ENCODE measurements at regions not wholly inside any gene's neighbourhood (a gene's known extent, or its start where the extent isn't known, plus 50 kb on each side); places are given as distances from the start of the nearest gene placed in this dataset.

GRCh38 chr10:130844310-130844709, 467.2 kb downstream of the TCERG1L start:
- DNase-seq (ENCODE audit: low read depth in 1 of 2, low spot score in 1 of 2), result no peak
- H3K4me1 ChIP-seq (ENCODE audit: low read depth), result no peaks in the 10 kb centered on the region
- no peak overlapping the region for H3K4me3 ChIP-seq
- H3K27me3 ChIP-seq, result no peaks in the 10 kb centered on the region
- H3K36me3 ChIP-seq, result no peaks in the 10 kb centered on the region
- H3K27ac ChIP-seq, result no peak overlapping the region
- no peaks in the 10 kb centered on the region for H3K9me3 ChIP-seq (ENCODE audit: low read depth)
- TF ChIP-seq CTCF (IDR thresholded peaks at IDR 0.05; ENCODE audit: low read depth, low read length), result no peak

- Histone ChIP-seq H3K4me3 (no peak overlapping the region), H3K36me3 (no peaks in the 10 kb centered on the region)
- no peak for DNase-seq (ENCODE audit: low read depth in 1 of 2, low spot score in 1 of 2)
Observed at GRCh38 chr10:130847170-130847569, 464.4 kb downstream of the TCERG1L start.

GRCh38 chr10:130848855-130849254, 462.7 kb downstream of the TCERG1L start:
- Histone ChIP-seq H3K36me3 (no peaks in the 10 kb centered on the region), H3K9me3 (ENCODE audit: low read depth) (no peaks in the 10 kb centered on the region), H3K27ac (no peak overlapping the region), H3K4me3 (no peak overlapping the region), H3K27me3 (no peaks in the 10 kb centered on the region), H3K4me1 (ENCODE audit: low read depth) (no peaks in the 10 kb centered on the region)
- no peak for TF ChIP-seq CTCF (IDR thresholded peaks at IDR 0.05; ENCODE audit: low read depth, low read length)
- no peak for DNase-seq (ENCODE audit: low read depth in 1 of 2, low spot score in 1 of 2)

More at GRCh38 chr10:130847170-130847569, 464.4 kb downstream of the TCERG1L start:
- Histone ChIP-seq H3K27me3 (no peaks in the 10 kb centered on the region), H3K27ac (no peak overlapping the region), H3K4me1 (ENCODE audit: low read depth) (no peaks in the 10 kb centered on the region), H3K9me3 (ENCODE audit: low read depth) (no peaks in the 10 kb centered on the region)
- no peak for TF ChIP-seq CTCF (IDR thresholded peaks at IDR 0.05; ENCODE audit: low read depth, low read length)

- Histone ChIP-seq H3K4me3 (no peak overlapping the region), H3K36me3 (no peaks in the 10 kb centered on the region), H3K27ac (no peak overlapping the region), H3K27me3 (no peaks in the 10 kb centered on the region), H3K9me3 (ENCODE audit: low read depth) (no peaks in the 10 kb centered on the region), H3K4me1 (ENCODE audit: low read depth) (no peaks in the 10 kb centered on the region)
- TF ChIP-seq CTCF (IDR thresholded peaks at IDR 0.05; ENCODE audit: low read depth, low read length), result no peak
- no peak for DNase-seq (ENCODE audit: low read depth in 1 of 2, low spot score in 1 of 2)
Observed at GRCh38 chr10:130854151-130854550, 457.4 kb downstream of the TCERG1L start.

GRCh38 chr10:130857631-130858295, 453.8 kb downstream of the TCERG1L start:
- H3K4me1 ChIP-seq (ENCODE audit: low read depth), result no peaks in the 10 kb centered on the region
- H3K4me3 ChIP-seq, result no peak overlapping the region
- H3K27ac ChIP-seq, result no peak overlapping the region
- no peak for DNase-seq (ENCODE audit: low read depth in 1 of 2, low spot score in 1 of 2)
- no peak for TF ChIP-seq CTCF (IDR thresholded peaks at IDR 0.05; ENCODE audit: low read depth, low read length)
- no peaks in the 10 kb centered on the region for H3K36me3 ChIP-seq
- no peaks in the 10 kb centered on the region for H3K27me3 ChIP-seq
- no peaks in the 10 kb centered on the region for H3K9me3 ChIP-seq (ENCODE audit: low read depth)
